ENCODE measurements at regions not wholly inside any gene's neighbourhood (a gene's known extent, or its start where the extent isn't known, plus 50 kb on each side); places are given as distances from the start of the nearest gene placed in this dataset.

DNA sequence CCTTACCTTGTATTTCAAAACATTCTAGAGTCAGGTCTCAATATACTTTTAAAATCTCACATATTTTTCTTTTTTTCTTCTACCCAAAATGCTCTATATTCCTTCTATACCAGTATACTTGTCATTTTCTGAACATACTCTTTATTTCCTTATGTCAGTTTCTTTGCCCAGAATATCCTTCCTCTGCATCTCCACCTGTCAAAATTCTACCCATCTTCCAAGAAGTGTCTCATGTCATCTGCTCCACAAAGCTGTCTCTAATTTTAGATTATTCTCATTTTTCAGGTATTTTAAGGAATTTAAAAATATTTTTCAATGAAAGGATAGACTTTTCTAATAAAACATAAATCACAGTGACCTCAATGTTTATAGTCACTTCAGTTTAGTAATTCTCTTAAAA lies 328.0 kb upstream of the SMIM30 start:
- no peak for DNase-seq

GRCh38 chr7:113444261-113444660 lies 325.9 kb upstream of the SMIM30 start:
- no peak for DNase-seq

DNA sequence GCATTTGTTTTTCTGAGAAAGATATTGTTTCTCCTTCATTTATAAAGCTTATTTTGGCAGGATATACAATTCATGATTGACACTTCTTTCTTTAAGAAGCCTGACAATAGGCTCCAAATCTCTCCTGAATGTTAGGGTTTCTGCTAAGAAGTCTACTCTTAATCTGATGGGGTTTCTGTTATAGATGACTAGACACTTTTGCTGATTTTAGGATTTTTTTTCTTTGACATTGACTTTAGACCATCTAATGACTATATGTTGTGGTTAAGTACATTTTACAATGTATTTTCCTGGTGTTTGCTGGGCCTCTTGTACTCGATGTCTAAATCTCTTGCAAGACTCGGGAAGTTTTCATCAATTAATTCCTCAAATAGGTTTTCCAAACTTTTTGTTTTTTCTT lies 321.8 kb upstream of the SMIM30 start:
- no peak for DNase-seq

DNA sequence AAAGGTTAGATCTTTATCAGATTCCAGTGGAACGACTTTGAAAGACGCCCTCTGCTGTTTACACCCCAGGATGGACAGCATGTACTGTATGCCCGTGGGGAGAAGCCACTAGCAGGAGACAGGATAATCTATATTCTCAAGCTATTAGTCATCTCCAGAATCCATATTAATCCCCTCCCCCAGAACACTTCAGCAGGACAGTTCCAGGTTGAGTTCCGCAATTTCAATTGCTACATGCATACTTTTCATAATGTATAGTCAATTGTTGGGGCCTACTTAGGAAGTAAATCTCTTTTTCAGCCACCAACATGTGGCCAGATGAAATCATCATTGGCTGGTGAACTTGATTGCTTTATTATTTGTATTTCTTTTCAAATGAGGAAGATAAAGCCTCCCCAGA lies 313.1 kb upstream of the SMIM30 start:
- DNase-seq, result no peak

DNA sequence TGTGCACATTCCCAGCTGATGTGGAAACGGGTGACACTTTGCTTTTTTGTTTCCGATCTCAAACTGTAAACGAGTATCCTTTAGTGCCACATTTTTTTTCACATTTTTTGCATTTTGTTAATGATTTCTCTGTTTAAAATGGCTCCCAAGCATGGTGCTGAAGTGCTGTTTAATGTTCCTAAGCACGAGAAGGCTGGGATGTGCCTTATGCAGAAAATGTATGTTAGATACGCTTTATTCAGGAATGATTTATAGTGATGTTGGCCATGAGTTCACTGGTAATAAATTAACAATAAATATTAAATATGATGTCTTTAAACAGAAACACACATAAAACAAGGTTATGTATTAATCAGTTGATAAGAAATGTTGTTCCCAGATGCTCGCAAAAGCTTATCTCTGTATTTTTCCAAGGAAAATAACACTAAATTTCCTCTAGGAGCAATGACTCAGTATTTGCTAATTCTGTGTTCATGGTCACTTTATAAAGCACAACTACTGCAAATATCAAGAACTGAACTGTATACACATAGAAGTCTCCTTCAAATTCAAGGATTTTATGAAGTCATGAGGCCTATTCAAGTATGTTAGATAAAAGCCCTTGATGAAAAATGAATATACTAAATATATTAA lies 305.9 kb upstream of the SMIM30 start:
- no peak for DNase-seq

- peak; percentile 81 for DNase-seq
Observed at GRCh38 chr7:113421696-113422330, 303.5 kb upstream of the SMIM30 start.

- DNase-seq, result no peak
Observed at GRCh38 chr7:113414401-113415035, 296.2 kb upstream of the SMIM30 start.

DNA sequence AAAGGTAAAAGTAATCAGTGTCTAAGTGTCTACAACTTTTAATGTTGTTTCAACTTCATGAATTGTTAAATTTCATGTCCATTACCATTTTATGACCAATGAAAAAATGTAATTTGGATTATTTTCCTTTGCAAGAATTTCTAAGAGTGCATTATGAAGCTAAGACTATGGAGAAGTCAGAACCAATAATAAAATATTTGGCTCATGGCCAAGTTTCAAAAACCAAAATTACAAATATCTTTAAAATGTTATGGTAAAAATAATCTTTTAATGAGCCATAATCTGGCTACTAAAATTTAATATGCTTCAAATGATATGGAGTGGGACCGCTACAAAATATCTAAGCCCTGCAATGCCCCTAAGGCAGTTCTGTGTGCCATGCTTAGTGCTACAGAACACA lies 294.1 kb upstream of the SMIM30 start:
- no peak for DNase-seq

GRCh38 chr7:113410796-113411195 lies 292.4 kb upstream of the SMIM30 start:
- no peak for DNase-seq

- DNase-seq, result no peak
Observed at GRCh38 chr7:113408999-113409398, 290.6 kb upstream of the SMIM30 start.

GRCh38 chr7:113405296-113406056 lies 287.1 kb upstream of the SMIM30 start:
- DNase-seq, result no peak

- DNase-seq, result no peak
Observed at GRCh38 chr7:113404245-113404644, 285.9 kb upstream of the SMIM30 start.

DNA sequence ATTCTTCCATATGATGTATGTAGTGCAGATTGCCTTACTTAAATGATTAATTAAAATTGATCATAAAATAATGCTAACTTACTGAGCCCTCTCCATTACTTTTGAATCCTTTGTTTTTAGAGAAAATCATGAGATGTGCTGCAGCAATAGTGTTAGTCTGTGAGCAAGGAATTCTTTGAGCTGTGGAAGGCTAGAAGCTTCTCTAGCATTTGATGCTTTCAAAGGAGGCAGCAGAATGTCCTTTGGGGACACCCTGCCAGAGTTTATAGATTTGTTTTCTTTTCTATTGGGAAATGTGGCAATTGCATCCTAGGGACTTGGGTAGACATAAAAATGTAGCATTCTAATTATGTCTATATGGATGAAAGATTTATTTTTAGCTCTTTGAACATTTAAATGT lies 284.1 kb upstream of the SMIM30 start:
- DNase-seq, result no peak

- no peak for DNase-seq
Observed at GRCh38 chr7:113402005-113402404, 283.7 kb upstream of the SMIM30 start.

- DNase-seq, result no peak
Observed at GRCh38 chr7:113394856-113395255, 276.5 kb upstream of the SMIM30 start.

DNA sequence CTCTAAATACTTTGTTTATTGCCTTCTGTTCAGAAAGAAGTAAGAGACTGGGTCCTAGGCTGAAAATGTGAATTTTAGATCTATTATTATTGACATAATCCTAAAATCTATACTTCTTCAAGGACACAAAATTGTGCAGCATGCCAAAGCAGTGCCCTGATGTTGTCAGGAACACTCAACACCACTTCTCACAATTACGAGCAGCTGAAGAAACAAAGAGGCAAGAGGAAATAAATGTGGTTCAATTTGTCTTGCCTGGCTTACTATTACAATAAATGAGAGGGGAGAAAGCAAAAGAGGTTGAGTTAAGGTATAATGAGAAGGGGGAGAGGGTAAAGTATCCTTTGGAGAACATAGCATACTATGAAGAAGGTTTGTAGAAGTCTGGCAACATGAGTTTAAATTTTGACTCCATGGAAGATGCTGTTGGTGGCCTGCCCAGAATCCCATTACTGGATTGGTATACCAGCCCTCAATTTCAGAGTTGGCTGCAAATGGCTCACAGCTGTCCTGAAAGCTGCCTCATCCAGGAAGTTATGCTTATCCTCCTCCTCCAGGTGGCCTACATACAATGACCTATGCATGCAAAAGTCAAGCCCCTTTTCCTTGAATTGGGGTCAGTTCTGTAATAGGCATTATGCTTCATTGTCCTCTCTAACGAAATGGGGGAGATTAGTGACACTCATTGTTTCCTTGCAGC lies 274.6 kb upstream of the SMIM30 start:
- DNase-seq, result no peak

DNA sequence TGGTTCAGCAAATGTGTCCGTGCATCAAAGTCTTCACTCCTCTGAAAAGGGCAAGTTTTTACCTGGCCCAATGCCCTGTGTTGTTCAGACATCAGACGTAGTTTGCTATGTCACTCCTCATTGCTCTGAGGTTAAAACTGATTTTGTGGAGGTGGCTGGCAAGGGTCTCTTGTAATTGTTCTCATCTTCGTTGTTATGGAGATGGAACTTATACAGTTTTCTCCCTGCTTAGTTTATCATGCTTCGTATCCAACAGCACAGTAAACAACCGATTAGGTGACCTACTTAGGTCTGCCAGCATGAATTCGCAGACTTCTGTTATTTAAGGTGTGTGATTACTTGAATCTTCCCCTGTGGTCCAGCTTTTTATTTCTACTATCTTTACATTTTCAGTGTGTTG lies 274.1 kb upstream of the SMIM30 start:
- no peak for DNase-seq

GRCh38 chr7:113389112-113389646 lies 270.8 kb upstream of the SMIM30 start:
- no peak for DNase-seq

DNA sequence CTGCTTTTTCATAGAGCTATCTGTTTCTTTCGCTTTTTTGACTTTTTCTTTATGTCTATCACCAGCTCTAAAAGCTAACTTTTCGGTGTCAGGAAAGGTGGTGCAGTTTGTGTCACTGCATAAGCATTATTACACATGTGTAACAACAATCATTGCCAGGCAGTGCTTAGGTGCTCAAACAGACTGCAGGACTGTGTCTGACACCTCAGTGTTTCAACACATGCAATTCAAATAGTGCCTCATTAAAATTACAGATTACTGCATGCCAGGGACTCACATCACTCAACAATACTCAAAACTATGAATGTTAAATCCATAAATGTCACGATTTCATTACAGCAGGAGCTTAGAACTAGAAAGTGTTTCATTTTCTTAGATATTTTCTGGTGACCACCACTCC lies 265.3 kb upstream of the SMIM30 start:
- no peak for DNase-seq

- no peak for DNase-seq
Observed at GRCh38 chr7:113379746-113380145, 261.4 kb upstream of the SMIM30 start.

- DNase-seq, result no peak
Observed at GRCh38 chr7:113374955-113375354, 256.6 kb upstream of the SMIM30 start.

- DNase-seq, result no peak
Observed at GRCh38 chr7:113373863-113374262, 255.5 kb upstream of the SMIM30 start.

Measured in inflammatory macrophage treated with lipopolysaccharide for 4 hours (primary cell).